ENCODE measurements at regions not wholly inside any gene's neighbourhood (a gene's known extent, or its start where the extent isn't known, plus 50 kb on each side); places are given as distances from the start of the nearest gene placed in this dataset.

GRCh38 chr5:162324328-162324727 lies 256.8 kb downstream of the GABRG2 start:
- no peak for DNase-seq (ENCODE audit: low spot score)

GRCh38 chr5:162325143-162325727 lies 257.7 kb downstream of the GABRG2 start:
- no peak for DNase-seq (ENCODE audit: low spot score)

- DNase-seq (ENCODE audit: low spot score) = no peak
These were observed 267.4 kb downstream of the GABRG2 start for GRCh38 chr5:162334944-162335343.

- no peak for DNase-seq (ENCODE audit: low spot score)
These were observed 292.9 kb downstream of the GABRG2 start for GRCh38 chr5:162360373-162360931.

GRCh38 chr5:162372256-162372655 lies 304.7 kb downstream of the GABRG2 start:
- peak; percentile 33 for DNase-seq (ENCODE audit: low spot score)

- no peak for DNase-seq (ENCODE audit: low spot score)
These were observed 310.3 kb downstream of the GABRG2 start for GRCh38 chr5:162377895-162378294.

GRCh38 chr5:162382839-162383238 lies 315.3 kb downstream of the GABRG2 start:
- DNase-seq (ENCODE audit: low spot score) = no peak

GRCh38 chr5:162384225-162384624 lies 316.7 kb downstream of the GABRG2 start:
- DNase-seq (ENCODE audit: low spot score) = no peak

GRCh38 chr5:162391833-162392232 lies 324.3 kb downstream of the GABRG2 start:
- DNase-seq (ENCODE audit: low spot score) = no peak

- no peak for DNase-seq (ENCODE audit: low spot score)
These were observed 324.8 kb downstream of the GABRG2 start for GRCh38 chr5:162392336-162392735.

- no peak for DNase-seq (ENCODE audit: low spot score)
These were observed 326.0 kb downstream of the GABRG2 start for GRCh38 chr5:162393534-162393933.

- DNase-seq (ENCODE audit: low spot score) = no peak
These were observed 340.0 kb downstream of the GABRG2 start for GRCh38 chr5:162407614-162408013.

- no peak for DNase-seq (ENCODE audit: low spot score)
These were observed 342.8 kb downstream of the GABRG2 start for GRCh38 chr5:162410365-162410764.

GRCh38 chr5:162429142-162429541 lies 361.6 kb downstream of the GABRG2 start:
- DNase-seq (ENCODE audit: low spot score) = no peak

- no peak for DNase-seq (ENCODE audit: low spot score)
These were observed 366.7 kb downstream of the GABRG2 start for GRCh38 chr5:162434281-162434680.

- DNase-seq (ENCODE audit: low spot score) = no peak
These were observed 368.5 kb downstream of the GABRG2 start for GRCh38 chr5:162436055-162436454.

GRCh38 chr5:162444129-162444762 lies 376.7 kb downstream of the GABRG2 start:
- no peak for DNase-seq (ENCODE audit: low spot score)

- no peak for DNase-seq (ENCODE audit: low spot score)
These were observed 388.5 kb downstream of the GABRG2 start for GRCh38 chr5:162456086-162456485.

- no peak for DNase-seq (ENCODE audit: low spot score)
These were observed 398.4 kb downstream of the GABRG2 start for GRCh38 chr5:162466011-162466410.

GRCh38 chr5:162473041-162473714 lies 405.6 kb downstream of the GABRG2 start:
- DNase-seq (ENCODE audit: low spot score) = no peak

- no peak for DNase-seq (ENCODE audit: low spot score)
These were observed 406.7 kb downstream of the GABRG2 start for GRCh38 chr5:162474239-162474638.

- no peak for DNase-seq (ENCODE audit: low spot score)
These were observed 416.5 kb downstream of the GABRG2 start for GRCh38 chr5:162484095-162484494.

GRCh38 chr5:162484986-162485385 lies 417.4 kb downstream of the GABRG2 start:
- no peak for DNase-seq (ENCODE audit: low spot score)

Data from cerebellar cortex (tissue), 1 donor.